Fibroblast of mammary gland (primary cell): ENCODE measurements at regions not wholly inside any gene's neighbourhood (a gene's known extent, or its start where the extent isn't known, plus 50 kb on each side); places are given as distances from the start of the nearest gene placed in this dataset.

ENCODE experiments used
- DNase-seq: peaks from one replicate; pipeline ENCODE4 v3.0.0-alpha.2; 2010; ENCODE audit warnings: low read depth
- H3K4me3 ChIP-seq: 2 replicates; pipeline ENCODE4 v1.5.1; 2011; ENCODE audit warnings: low read depth, mild to moderate bottlenecking, low read length, moderate library complexity; ENCODE audit not compliant: control insufficient read depth
- CTCF ChIP-seq: conservative IDR thresholded peaks from 2 replicates; pipeline ENCODE4 v1.5.1; 2011; ENCODE audit warnings: low read depth, low read length, inconsistent platforms; ENCODE audit not compliant: control insufficient read depth, insufficient read depth

- H3K4me3 ChIP-seq = no peak overlapping the region
- no peak for TF ChIP-seq CTCF
- DNase-seq = no peak
Observed at GRCh38 chr7:26955516-26955915, 91.1 kb upstream of the SKAP2 start.

- no peak overlapping the region for H3K4me3 ChIP-seq
- DNase-seq = no peak
- no peak for TF ChIP-seq CTCF
Observed at GRCh38 chr7:26954951-26955350, 90.6 kb upstream of the SKAP2 start.

- no peak for TF ChIP-seq CTCF
- no peak for DNase-seq
Observed at GRCh38 chr7:26951407-26951950, 87.1 kb upstream of the SKAP2 start.

GRCh38 chr7:26950889-26951288, 86.5 kb upstream of the SKAP2 start:
- TF ChIP-seq CTCF = no peak
- DNase-seq = no peak
- H3K4me3 ChIP-seq = no peak overlapping the region

More at GRCh38 chr7:26951407-26951950, 87.1 kb upstream of the SKAP2 start:
- no peak overlapping the region for H3K4me3 ChIP-seq

- DNase-seq = no peak
- H3K4me3 ChIP-seq = no peak overlapping the region
- TF ChIP-seq CTCF = no peak
Observed at GRCh38 chr7:26949319-26949718, 84.9 kb upstream of the SKAP2 start.

- no peak for DNase-seq
- H3K4me3 ChIP-seq = no peak overlapping the region
- no peak for TF ChIP-seq CTCF
Observed at GRCh38 chr7:26948617-26949118, 84.3 kb upstream of the SKAP2 start.
